ENCODE measurements at regions not wholly inside any gene's neighbourhood (a gene's known extent, or its start where the extent isn't known, plus 50 kb on each side); places are given as distances from the start of the nearest gene placed in this dataset.

DNA sequence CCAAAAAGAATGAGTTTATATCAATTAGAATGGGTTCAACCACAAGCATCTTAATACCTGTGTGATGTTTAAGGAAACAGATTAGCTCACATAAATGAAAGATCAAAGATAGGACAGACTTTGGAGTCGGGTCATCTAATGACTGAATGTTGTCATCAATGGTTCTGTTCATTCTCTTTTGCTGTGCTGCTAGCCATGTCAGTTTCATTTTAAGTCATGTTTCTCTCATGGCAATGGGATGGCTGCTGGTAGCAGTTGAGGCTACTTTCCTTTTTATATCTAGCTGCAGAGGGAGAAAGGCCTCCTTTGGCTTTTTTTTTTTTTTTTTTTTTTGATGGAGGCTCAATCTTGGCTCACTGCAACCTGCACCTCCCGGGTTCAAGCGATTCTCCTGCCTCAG, 86.9 kb upstream of the SPAG17 start:
- TF ChIP-seq, protein P1, sequence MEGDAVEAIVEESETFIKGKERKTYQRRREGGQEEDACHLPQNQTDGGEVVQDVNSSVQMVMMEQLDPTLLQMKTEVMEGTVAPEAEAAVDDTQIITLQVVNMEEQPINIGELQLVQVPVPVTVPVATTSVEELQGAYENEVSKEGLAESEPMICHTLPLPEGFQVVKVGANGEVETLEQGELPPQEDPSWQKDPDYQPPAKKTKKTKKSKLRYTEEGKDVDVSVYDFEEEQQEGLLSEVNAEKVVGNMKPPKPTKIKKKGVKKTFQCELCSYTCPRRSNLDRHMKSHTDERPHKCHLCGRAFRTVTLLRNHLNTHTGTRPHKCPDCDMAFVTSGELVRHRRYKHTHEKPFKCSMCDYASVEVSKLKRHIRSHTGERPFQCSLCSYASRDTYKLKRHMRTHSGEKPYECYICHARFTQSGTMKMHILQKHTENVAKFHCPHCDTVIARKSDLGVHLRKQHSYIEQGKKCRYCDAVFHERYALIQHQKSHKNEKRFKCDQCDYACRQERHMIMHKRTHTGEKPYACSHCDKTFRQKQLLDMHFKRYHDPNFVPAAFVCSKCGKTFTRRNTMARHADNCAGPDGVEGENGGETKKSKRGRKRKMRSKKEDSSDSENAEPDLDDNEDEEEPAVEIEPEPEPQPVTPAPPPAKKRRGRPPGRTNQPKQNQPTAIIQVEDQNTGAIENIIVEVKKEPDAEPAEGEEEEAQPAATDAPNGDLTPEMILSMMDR (IDR thresholded peaks at IDR 0.05) = no peak
- TF ChIP-seq POLR2A (IDR thresholded peaks at IDR 0.05) = no peak
